ENCODE measurements at regions not wholly inside any gene's neighbourhood (a gene's known extent, or its start where the extent isn't known, plus 50 kb on each side); places are given as distances from the start of the nearest gene placed in this dataset.

- H4K8ac ChIP-seq (ENCODE audit: low read depth in 2 of 2, low read length in 2 of 2) = no peak overlapping the region
- BruUV-seq (replicated peaks) = no TSS peak
- H3K4me2 ChIP-seq (ENCODE audit: low read depth, low read length) = no peak overlapping the region
- TF ChIP-seq MAZ (IDR thresholded peaks at IDR 0.05; ENCODE audit: borderline replicate concordance, low read depth, low read length) (no peak), FOS (IDR thresholded peaks at IDR 0.05; ENCODE audit: low read depth, low read length) (no peak), POLR2A (IDR thresholded peaks at IDR 0.05; ENCODE audit: low read depth, low read length) (no peak), SMC3 (IDR thresholded peaks at IDR 0.05; ENCODE audit: low read depth, low read length) (no peak), NFE2L2 (IDR thresholded peaks at IDR 0.05; ENCODE audit: low read depth, low read length) (no peak), CHD1 (IDR thresholded peaks at IDR 0.05; ENCODE audit: low read depth, low read length) (no peak), CTCF (conservative IDR thresholded peaks at IDR 0.05; ENCODE audit: low read depth, low read length) (no peak), ELK1 (IDR thresholded peaks at IDR 0.05; ENCODE audit: borderline replicate concordance, low read depth, low read length) (no peak), USF2 (IDR thresholded peaks at IDR 0.05; ENCODE audit: low read depth, low read length) (no peak), BHLHE40 (IDR thresholded peaks at IDR 0.05; ENCODE audit: low read depth, low read length) (no peak), CEBPB (IDR thresholded peaks at IDR 0.05; ENCODE audit: low read depth, low read length) (no peak), RAD21 (IDR thresholded peaks at IDR 0.05; ENCODE audit: low read length) (no peak), RCOR1 (IDR thresholded peaks at IDR 0.05; ENCODE audit: insufficient replicate concordance, low read length) (no peak), RFX5 (IDR thresholded peaks at IDR 0.05; ENCODE audit: low read depth, low read length) (no peak), MAFK (IDR thresholded peaks at IDR 0.05; ENCODE audit: low read depth, low read length) (no peak), MXI1 (IDR thresholded peaks at IDR 0.05; ENCODE audit: borderline replicate concordance, low read depth, low read length) (no peak)
- no peak overlapping the region for H3K56ac ChIP-seq (ENCODE audit: extremely low read depth, insufficient read depth, low read length)
- H2AK5ac ChIP-seq (ENCODE audit: low read depth, low read length) = no peak overlapping the region
- no peak overlapping the region for H2AFZ ChIP-seq (replicated peaks; ENCODE audit: low read length, poor library complexity)
- no peaks in the 10 kb centered on the region for H3K9me1 ChIP-seq (ENCODE audit: insufficient read depth, low read length)
- H2BK120ac ChIP-seq (ENCODE audit: low read depth, low read length) = no peak overlapping the region
- H4K91ac ChIP-seq (ENCODE audit: insufficient read depth, low read depth, low read length) = no peak overlapping the region
- no peak for ATAC-seq (ENCODE audit: low read depth)
- ChIA-PET POLR2A (ENCODE audit: unreplicated experiment) (no interaction called here), CTCF (no interaction called here)
- H2AK9ac ChIP-seq (replicated peaks; ENCODE audit: low read depth, low read length, poor library complexity) = no peak overlapping the region
- intact Hi-C loops (cut with micrococcal nuclease) (no loop called here), in situ Hi-C loops (cut with MboI; ENCODE audit: low sequenced_read_pairs) (no loop called here), dilution Hi-C loops (cut with HindIII; ENCODE audit: low sequenced_read_pairs, unreplicated experiment) (no loop called here)
- no peak overlapping the region for H3K9ac ChIP-seq (ENCODE audit: low read depth, low read length)
- no peaks in the 10 kb centered on the region for H4K20me1 ChIP-seq (ENCODE audit: insufficient read depth, low read length)
- H2BK20ac ChIP-seq (ENCODE audit: low read depth, low read length) = no peak overlapping the region
- no peak overlapping the region for H3K23ac ChIP-seq (ENCODE audit: low read depth, low read length)
- no peak overlapping the region for H3K4ac ChIP-seq (ENCODE audit: low read depth, low read length)
- H2BK5ac ChIP-seq (ENCODE audit: low read depth, low read length, poor library complexity, severe bottlenecking) = no peak overlapping the region
- H3K79me1 ChIP-seq (ENCODE audit: low read depth in 1 of 2, low read length in 2 of 2) = no peaks in the 10 kb centered on the region
- no peak overlapping the region for H3K18ac ChIP-seq (ENCODE audit: low read depth, low read length)
- H2BK15ac ChIP-seq (ENCODE audit: low read depth, low read length) = no peak overlapping the region
- H3K27me3 ChIP-seq (ENCODE audit: control insufficient read depth, insufficient read depth, low read length) = no peaks in the 10 kb centered on the region
- H3K9me3 ChIP-seq (ENCODE audit: control insufficient read depth, insufficient read depth, low read length) = no peaks in the 10 kb centered on the region
- no peak overlapping the region for H3K14ac ChIP-seq (replicated peaks; ENCODE audit: low read depth, low read length)
- H3K36me3 ChIP-seq (ENCODE audit: control insufficient read depth, insufficient read depth, low read length) = no peaks in the 10 kb centered on the region
- H3K27ac ChIP-seq (ENCODE audit: insufficient read depth, low read length) = no peak overlapping the region
- H3K4me1 ChIP-seq (ENCODE audit: control insufficient read depth, insufficient read depth, low read length) = no peaks in the 10 kb centered on the region
- H4K5ac ChIP-seq (ENCODE audit: low read depth, low read length) = no peak overlapping the region
- no peak overlapping the region for H3K4me3 ChIP-seq (ENCODE audit: insufficient read depth, low read depth, low read length)
- WGBS, 2 experiments (ENCODE audit: extremely low coverage in 2 of 2, insufficient read length in 1 of 2) = no CpG with 5 or more reads among the region's 1 CpG
- no peak for DNase-seq
Observed at GRCh38 chr3:20724241-20724640, 538.2 kb upstream of the SGO1 start.
